ENCODE measurements at regions not wholly inside any gene's neighbourhood (a gene's known extent, or its start where the extent isn't known, plus 50 kb on each side); places are given as distances from the start of the nearest gene placed in this dataset.

- DNase-seq = no peak
Observed at GRCh38 chrX:20861113-20861512, 513.1 kb upstream of the CNKSR2 start.

DNA sequence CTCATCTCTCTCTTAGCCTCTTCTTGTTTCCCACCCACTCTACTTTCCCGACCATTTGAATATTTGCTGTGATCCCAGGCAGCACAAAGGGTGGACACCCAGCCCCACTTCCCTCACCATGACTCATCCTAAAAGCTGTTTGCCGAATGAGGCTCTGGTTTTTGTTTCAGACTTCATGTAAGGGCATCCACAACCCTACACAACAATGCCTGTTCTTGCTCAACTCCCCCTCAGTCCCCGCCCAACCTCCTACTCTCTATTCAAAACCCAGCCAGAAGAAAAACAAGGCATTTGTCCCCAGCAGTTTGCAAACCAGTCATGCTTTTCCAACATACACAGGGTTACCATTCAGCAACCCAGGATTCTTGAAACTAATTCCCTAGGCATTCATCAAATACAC is 516.5 kb upstream of the CNKSR2 start:
- DNase-seq = no peak

DNA sequence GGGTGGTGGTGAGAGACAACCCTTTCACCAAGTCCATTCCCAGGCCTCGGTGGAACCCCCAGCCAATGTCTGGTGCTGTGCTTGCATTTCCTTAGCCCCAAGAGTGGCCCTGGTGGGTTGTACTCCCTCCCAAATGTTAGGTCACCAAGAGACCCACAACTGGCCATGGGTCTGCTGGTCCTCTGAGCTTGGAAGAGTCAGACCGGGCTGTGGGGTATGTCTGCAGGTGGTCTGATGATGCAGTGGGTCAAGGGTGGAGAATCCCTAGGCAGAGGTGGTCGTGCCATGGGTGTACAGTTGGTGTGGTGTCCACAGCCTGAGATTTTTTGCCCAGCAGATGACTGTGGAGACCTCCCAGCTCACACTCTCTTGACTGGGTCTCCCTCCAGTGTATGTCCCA is 535.7 kb upstream of the CNKSR2 start:
- no peak for DNase-seq

GRCh38 chrX:20829665-20830491 is 544.3 kb upstream of the CNKSR2 start:
- no peak for DNase-seq

DNA sequence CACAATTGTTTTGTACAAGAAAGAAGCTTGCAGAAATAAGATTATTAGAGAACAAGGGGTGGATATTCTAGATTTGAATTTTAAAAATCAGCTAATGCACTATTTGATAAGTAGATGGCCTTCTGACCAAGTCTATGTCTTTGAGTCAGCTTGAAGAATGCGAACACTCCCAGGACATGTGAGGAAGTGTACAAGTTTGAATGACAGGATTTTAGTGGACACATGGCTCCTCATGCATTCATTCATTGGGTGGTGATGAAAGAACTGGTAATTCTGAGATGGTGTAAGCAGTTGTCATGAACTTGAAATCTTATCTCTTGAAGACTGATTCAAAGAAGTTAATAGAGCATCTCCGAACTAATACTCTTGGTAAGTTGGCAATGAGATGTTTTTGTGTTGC is 548.2 kb upstream of the CNKSR2 start:
- DNase-seq = no peak

- DNase-seq = no peak
Observed at GRCh38 chrX:20803971-20804370, 537.3 kb upstream of the RPS6KA3 start.

DNA sequence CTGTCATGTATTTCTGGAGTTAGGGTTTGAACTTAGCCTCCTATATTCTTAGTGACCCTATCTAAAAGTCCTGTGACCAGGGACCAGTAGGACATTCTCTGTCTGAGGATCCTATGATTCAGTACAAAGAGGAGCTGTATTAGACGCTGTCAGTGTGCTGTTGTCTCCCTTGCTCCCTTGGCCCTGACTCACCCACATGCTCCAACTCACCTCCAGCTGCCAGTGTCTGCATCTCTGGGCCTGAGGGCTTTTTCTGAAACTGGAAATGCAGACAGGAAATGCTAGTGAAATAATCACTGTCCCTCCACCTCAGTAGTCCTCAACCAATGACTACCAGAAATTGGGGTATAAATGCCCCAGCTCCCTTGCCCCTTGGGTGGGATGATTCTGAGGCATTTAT is 535.3 kb upstream of the RPS6KA3 start:
- DNase-seq = no peak

- DNase-seq = no peak
Observed at GRCh38 chrX:20796450-20796849, 529.7 kb upstream of the RPS6KA3 start.

- DNase-seq = no peak
Observed at GRCh38 chrX:20789103-20789502, 522.4 kb upstream of the RPS6KA3 start.

- no peak for DNase-seq
Observed at GRCh38 chrX:20767346-20767745, 500.6 kb upstream of the RPS6KA3 start.

DNA sequence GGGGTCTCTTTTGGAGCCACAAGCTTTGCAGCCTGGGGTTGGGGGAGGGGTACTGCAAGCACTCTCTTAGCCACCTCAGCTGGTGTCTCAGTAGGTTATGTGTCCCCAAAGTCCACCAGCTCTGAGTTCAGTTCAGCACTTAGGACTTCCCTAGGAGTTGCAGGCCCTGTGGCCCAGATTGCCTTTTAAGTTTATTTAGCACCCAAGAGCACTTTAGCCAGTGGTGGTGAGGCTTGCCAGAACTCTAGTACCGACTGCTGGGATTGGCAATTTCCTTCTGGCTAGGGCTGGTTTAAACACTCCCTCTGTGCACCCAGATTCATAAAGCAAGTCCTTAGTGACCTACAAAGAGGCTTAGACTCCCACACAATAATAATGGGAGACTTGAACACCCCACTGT is 489.9 kb upstream of the RPS6KA3 start:
- DNase-seq = no peak

GRCh38 chrX:20753076-20753475 is 486.4 kb upstream of the RPS6KA3 start:
- no peak for DNase-seq

- no peak for DNase-seq
Observed at GRCh38 chrX:20746690-20747089, 480.0 kb upstream of the RPS6KA3 start.

- no peak for DNase-seq
Observed at GRCh38 chrX:20743046-20743445, 476.3 kb upstream of the RPS6KA3 start.

DNA sequence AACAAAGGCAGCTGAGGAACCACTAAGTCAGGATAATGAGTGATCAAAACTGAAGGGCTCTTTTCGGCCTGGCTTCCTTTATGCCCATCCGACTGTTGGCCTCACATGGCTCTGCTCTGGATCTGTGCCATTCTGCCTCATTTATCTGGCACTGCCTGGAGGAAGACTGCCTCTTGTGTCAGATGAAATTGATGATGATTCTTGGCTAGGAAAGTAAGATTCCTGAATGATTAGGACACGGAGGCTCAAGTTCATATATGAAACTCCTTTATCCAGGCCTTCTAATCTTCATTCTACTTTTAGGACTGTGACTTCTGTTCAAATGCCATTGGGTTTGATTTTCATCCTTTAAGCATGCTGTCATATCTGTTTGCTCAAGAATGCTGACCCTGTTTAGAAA is 475.4 kb upstream of the RPS6KA3 start:
- DNase-seq = no peak

GRCh38 chrX:20740443-20740842 is 473.7 kb upstream of the RPS6KA3 start:
- DNase-seq = no peak

DNA sequence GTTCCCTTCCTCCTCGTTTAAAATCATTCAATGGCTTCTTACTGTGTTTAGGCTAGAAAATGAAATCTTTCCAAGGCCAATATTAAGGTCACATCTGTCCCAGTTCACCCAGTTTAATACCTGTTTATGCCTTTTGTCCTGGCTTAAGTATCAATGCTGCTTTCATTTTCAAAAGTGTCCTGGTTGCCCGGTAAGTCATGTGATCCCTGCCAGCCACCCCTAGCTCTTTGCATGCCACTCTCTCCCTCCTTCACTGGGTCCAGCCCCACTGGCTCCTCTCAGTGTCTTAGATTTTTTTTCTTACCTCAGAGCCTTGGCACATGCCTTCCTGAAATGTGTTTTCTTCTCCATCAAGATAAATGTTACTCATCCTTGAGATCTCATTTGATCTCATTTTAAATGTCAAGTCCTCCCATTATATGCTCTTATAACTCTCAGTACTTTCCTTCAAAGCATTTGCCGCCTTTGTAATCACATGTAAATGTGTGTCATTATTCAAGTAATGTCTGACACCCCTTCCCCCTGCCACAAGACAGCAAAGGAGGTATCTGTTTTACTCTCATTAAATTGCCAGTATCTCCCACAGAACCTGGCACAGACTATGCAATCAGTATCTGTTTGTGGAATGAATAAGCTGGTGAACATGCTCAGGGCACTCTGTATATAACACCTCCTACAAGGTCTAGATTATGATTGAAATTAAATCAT is 472.5 kb upstream of the RPS6KA3 start:
- DNase-seq = no peak

DNA sequence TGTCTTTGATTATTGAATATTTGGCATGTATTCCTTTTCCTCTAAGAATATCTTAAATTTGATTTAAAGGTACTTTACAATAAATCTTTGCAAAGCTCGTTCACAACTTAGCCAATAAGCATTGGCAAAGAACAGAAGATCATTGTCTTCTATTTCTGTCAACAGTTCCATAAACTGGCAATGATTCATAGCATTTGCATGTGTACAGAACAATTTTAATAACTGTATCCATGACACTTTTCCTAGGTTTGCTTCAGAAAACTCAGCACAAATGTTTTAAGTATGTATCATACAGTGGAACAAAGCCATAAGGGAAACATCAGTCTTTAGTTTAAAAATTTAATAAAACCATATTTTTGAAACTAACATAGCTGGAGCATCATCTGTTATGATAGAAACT is 462.7 kb upstream of the RPS6KA3 start:
- no peak for DNase-seq

DNA sequence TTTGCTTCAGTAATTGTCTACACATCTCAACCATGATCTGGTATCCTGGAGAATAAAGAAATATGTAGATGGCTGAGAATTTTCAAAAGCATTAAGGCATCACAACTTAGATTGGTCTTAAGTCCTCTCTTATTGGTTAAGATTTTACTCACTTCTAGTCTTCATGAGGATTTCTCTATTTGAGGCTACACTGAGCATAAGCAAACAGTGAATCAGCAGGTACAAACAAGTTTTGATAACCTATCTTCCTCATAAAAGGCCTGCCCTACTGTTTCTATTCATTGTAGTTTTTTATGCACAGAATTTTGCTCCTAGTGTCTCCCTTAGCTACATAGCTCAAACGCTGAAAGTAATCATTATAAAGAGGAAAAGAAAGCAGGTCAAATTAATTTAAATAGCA is 460.7 kb upstream of the RPS6KA3 start:
- no peak for DNase-seq

GRCh38 chrX:20720954-20721626 is 454.4 kb upstream of the RPS6KA3 start:
- no peak for DNase-seq

- no peak for DNase-seq
Observed at GRCh38 chrX:20718592-20719380, 452.1 kb upstream of the RPS6KA3 start.

GRCh38 chrX:20715176-20715575 is 448.5 kb upstream of the RPS6KA3 start:
- no peak for DNase-seq

DNA sequence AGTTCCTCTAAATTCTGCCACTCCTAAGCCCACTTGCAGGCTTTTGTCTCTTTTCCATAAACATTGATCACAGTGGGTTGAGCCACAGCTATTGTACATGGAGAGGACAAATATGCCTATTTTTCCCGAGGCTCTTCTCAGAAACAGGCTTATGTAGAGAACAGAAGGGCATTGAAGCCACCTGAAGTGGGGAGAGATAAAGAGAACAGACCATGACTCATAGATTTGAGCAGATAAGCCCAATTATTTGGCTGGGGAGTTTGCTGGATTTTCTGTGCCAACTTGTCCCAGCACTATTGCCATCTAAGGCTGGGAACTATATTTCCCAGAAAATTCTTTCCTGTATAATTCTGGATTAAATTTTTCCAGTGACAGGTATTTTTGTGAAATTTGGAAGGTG is 446.1 kb upstream of the RPS6KA3 start:
- no peak for DNase-seq

All from activated CD4-positive, CD25-positive, alpha-beta regulatory T cell (primary cell).